GM19351 (cell line): ENCODE measurements at regions not wholly inside any gene's neighbourhood (a gene's known extent, or its start where the extent isn't known, plus 50 kb on each side); places are given as distances from the start of the nearest gene placed in this dataset.
"Not testable (repeated sequence)": the region's sequence is repeated elsewhere in the genome, so short reads cannot be mapped to it uniquely, and the experiment has no call there.

ENCODE experiments used
- ATAC-seq: cut with Tn5 transposase; IDR thresholded peaks from one replicate; pipeline ENCODE4 v1.9.1; 2021; ENCODE audit warnings: mild to moderate bottlenecking, moderate library complexity; ENCODE audit not compliant: unreplicated experiment

DNA sequence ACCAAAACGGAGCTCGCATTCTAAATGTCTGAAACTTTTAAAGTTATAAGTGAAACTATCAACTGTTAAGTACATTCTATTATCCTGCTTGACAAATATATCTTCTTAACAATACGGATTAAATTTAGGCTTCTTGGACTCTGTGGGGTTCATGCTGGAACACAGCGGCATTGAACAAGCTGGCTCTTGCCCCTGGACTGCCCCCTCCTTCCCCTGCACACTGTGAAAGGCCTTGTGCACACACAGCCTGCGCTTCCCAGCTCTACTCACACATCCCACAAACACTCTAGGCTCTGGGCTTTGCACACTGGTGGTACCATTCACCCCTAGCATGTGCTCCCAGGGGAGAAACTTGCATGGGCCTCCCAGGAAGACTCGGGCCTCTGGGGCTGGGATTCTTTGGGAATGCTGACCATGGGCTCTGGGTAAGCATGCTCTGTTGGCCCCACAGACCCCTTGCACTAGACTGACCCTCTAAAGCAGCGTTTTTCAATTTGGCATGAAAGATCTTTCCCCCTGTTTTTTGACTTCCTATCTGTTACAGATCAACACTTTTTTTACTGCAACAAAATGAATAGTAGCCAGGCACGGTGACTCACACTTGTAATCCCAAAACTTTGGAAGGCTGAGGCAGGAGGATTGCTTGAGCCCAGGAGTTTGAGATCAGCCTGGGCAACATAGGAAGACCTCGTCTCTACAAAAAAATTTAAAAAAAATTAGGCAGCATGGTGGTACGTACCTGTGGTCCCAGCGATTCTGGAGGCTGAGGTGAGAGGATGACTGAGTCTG, 96.2 kb upstream of the CPM start:
- no peak for ATAC-seq

DNA sequence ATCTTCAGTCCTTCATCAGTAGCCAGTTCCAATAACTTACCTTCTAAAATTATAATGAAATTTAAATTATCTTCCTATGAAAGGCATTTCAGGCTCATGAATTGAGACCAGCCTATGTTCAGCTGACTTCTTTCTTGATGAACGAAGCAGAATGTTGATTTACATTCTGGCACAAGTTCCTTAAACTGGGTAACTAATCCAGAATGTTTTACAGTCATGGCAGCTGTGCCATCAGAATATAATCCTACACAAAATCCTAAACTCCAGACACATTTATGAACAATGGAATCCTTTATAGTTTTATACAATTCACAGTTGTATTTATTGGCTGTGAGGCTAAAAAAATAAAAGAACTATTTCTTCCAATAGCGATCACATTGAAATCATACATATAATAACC, 97.3 kb upstream of the CPM start:
- ATAC-seq, result no peak

DNA sequence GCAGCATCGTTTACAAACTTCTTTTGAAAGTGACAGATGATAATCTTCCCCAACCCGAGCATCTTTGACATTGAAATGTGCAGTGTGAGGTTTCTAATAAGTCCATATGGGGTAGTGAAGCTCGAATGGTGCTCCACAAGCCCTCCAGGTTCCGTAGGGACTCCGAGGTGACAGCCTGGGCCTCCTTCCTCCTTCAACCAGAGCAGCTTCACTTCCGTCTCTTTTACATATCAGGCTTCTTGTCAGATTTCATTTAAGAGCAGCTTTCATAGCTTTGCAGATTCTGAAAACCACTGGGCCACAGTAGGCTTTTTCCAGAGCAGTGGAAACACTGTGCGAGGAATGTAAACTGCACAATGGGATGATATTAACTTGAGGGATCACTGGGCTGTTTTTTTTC, 103.6 kb upstream of the CPM start:
- ATAC-seq, result no peak

DNA sequence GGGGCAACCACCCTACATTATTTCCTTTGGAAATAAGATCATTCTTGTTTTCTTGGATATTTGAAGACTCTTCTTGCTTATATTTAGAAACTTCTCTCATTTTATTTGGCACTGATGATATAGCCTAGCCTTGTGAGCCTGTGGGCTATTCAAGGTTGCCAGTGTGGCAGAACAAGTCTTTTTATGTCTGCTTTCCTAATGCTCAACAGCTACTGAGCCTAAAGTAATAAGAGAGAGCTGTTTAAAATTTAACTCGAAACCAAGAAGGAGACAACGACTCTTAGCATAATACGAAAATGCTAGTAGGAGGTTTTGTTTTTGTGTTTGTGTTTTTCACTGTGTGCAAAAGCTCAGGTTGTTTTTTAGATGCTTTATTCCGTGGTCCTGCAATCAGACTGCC, 104.0 kb upstream of the CPM start:
- ATAC-seq, result no peak

DNA sequence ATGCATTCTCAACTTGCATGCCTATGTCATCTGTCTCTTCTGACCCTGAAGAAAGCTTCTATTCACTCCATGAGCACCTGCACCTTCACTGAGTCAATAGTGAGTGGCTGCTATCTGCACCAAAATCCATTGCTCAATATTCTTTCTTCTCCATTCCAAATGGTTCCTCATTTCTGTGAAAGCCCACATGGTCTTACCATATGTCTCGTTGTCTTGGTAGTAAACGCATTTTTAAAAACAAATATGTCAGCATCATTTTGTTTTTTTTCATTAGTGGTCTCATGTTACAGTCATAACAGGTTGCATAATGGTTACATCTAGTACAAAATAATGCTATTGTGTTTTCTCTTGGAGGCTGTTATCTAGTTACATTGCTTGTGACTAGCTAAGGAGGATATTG, 106.9 kb upstream of the CPM start:
- no peak for ATAC-seq

DNA sequence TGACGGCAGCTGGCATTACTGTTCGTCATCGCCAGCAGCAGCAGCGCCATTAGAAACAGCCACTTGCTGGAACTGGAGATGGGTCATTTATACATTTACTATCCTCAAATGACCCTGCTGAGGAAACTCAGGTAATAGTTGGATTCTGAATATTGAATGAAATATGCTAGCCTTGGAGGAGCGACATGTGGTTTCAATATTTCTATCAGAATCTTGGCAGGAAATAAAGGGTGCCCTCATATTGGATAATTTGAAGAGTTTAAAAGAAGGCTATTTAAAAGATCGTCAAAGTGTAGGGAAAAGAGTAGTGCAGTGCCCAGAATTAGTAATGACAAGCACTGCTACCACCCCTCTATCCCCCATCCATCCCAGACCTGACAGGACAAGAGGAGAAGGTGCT, 109.6 kb upstream of the CPM start:
- no peak for ATAC-seq

DNA sequence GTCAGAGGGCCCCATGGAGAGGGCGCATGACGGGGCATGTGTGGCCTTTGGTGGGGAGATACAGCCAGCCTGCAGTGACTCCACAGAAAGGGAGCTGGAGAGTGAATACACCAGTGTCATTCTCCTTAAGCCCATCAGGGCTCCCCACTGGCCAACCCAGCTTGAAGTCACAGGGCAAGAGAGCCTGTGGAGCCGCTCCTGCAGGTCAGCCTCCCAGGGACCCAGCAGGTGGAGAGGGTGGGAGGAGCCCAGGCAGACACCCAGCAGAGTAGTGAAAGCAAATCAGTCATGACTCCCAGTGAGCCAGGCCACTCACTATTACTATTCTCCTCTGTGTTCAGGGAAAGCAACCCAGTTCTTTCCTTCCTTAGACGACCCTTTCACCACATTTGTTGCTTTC, 110.0 kb upstream of the CPM start:
- ATAC-seq, result no peak

DNA sequence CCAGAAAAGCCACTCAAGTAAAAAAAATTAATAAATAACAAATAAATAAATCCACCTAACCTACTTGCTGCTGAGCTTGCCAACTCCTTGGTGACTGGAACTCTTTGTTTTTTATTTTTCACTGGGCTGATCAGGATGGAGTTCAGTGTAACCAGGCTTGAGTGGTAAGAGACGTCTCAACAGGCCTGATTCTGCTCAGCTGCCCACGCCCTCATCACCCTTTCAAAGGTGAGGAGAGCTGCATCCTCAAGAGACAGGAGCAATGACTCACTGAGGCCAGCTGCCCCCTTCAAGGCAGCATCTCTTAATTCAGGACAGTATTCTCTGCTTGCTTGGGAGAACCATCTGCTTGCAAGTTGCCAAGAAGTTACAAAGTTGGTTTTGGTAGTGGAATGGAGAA, 111.9 kb upstream of the CPM start:
- ATAC-seq, result no peak

DNA sequence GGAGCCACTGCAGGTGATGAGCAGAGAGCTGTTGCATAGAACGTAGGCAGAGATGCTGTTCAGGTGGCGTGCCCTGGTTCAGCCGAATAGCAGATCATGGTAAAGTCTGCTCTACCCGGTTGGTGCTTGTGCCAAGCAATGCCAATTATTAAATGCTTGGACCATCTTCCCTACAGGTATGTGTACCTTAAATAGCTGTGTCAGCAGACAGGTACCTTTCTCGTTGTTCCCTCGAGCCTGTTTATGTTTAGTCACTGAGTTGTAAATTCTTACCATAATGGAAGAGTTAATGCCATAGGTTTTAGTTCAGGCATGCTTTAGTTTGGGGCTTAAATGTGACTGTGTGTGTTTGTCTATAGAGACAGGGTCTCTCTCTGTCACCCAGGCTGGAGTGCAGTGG, 112.5 kb upstream of the CPM start:
- no peak for ATAC-seq

DNA sequence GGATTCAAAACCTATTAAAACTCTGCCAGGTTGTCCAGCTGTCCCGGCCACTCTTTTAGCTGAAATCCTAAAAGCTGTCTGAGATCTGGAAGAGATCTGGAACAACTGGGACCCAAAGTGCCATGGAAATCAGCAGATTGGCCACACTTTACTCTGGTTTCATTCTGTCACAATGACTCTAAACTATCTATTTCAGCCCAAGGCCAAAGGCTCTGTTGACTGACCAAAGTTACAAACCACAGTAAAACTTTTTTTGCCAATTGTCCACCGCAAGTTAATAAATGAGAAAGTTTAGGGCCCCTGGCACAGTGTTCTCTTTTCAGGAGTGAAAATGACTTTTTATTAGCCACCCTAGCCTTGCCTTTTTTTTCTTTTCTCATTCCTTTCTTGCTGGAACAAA, 113.4 kb upstream of the CPM start:
- ATAC-seq, result no peak

DNA sequence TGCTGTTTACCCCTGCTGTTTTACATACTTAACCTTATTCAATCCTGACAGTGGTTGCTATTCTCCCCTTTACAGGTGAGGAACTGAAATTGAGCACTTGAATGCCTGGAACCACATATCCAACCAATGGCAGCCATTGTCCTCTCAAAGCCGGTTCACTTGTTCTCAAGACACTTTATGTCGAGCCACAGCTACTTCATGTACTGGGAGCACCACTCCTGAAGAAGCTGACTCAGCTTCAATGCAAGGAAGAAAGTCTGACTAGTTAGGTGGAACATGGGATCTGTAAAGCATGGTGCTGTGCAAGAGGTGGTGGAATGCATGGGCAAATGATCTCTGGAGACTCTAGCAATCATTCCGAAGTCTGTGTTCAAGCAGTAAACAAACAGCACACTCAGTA, 113.9 kb upstream of the CPM start:
- ATAC-seq, result no peak

DNA sequence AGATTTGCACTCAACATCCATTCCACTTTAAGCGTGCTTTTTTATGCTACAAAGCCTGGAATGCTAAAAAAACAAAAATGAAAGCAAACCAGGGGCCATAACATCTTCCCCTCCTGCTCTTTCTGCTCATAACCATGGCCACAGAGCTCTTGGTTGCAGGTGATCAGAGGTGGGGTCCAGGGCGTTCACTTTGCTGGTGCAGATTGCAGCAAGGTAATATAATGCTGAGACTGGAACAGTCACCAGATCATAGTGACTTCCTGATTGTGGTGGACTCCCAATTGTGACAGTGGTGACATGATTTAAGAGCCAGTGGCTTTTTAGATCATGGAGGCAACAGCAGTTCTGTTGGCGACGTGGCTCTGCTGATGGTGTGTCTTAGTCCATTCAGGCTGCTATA, 115.0 kb upstream of the CPM start:
- no peak for ATAC-seq

DNA sequence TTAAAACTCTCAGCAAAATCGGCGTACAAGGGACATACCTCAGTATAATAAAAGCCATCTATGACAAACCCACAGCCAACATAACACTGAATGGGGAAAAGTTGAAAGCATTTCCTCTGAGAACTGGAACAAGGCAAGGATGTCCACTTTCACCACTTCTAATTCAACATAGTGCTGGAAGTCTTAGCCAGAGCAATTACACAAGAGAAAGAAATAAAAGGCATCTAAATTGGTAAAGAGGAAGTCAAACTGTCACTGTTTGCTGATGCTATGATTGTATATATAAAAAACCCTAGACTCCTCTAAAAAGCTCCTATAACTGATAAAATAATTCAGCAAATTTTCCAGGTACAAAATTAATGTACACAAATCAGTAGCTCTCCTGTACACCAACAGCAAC, 116.9 kb upstream of the CPM start:
- not testable (repeated sequence) for ATAC-seq

DNA sequence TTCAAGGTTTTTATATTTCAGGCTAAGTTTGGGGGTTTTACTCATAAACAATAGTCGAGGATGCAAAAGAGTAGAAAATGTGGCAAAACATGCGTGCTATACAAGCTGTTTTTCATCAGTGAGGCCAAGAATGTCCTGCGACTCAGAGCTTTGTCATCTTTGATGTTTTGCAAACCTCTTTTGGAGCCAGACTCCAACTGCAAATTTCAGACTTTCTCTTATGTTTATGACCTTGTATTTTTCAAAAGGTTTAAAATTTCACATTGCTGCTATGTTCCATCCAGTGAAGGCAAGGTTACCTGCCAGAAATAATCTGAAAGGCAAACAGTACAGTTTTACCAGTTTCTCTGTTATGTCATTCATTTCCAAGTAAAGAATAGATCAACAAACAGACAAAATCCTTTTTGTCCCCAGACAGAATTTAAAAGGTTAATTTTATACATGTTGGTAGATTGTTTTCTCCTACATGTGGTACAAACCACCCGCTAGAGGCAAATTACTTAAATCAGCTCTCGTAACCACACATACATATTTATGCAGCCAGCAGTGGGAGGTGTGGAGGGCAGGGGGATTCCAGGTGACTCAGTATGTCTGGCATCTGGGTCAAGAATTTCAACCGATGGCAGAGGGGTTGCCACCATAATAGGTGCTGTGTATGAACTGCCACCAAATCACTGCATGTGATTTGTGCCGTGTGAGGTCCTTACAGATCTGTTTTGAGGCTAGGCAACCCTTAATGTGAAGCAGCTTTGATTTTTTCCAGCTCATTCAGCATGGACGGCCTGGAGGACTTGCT, 119.8 kb upstream of the CPM start:
- ATAC-seq, result peak; percentile 47

DNA sequence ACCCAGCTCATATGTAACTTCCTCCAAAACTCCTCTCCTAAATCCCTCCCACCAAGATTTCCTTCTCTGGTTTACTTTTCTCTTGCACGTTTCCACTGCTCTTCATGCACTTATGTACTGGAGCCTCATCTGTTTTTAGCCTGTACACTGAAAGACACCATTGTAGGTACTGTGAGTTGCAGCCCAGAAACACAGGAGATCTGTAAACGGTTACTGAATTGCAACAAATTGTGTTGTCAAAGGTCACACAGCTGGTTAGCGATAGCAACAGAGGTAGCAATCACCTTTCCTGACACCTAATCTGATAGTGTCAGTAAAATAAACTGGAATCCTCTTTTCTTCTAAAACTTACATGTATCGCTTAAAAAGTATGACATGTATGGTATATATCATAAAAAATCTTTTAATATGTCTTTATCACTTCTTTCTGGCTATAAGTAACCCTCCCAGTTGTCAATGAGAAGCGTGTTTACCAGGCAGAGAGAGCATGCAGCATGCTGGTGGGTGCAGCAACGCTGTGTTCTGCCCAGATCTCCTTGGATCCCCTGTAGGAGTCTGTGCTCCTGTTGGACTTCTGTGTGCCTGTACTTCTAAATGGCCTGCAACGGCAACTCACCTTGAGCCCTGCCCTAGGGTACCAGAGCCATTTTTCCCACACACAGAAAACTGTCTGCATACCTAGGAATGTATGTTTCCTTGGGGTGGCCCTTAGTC, 121.5 kb upstream of the CPM start:
- no peak for ATAC-seq

DNA sequence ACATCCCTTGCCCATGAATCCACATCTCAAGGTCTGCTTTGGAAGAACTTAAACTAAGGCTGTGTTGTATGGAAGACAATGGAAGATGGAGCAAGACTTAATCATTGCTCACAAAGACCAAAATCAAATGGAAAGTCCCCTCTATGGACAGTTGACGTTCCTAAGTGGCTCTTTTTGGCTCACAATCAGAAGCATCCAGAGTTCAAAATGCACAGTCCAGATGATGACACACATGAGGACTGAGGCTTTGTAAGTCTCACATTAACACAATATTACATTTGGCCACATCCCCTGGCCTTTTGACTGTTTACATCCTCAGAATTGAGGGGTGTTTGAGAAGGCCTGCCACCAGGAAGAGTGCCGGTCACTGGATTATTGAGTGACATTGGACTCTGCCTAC, 122.3 kb upstream of the CPM start:
- ATAC-seq, result no peak

DNA sequence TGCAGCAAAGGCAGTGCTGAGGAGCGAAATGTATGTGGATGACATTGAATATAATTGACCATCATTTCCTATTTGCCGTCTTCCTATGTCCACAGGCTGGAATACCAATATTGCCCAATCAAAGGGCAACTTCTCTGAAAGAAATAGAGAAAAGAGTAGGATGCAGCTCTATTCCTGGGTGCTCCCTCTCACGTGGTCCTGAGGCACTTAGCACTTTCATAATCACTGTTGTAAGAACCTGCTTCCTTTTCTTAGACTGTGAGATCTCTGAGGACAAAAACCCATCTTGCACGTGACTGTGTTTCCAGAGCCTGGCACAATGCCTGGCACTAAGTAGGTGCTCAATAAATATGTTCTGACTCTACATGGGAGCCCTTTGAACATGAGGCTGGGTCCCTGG, 122.7 kb upstream of the CPM start:
- no peak for ATAC-seq

DNA sequence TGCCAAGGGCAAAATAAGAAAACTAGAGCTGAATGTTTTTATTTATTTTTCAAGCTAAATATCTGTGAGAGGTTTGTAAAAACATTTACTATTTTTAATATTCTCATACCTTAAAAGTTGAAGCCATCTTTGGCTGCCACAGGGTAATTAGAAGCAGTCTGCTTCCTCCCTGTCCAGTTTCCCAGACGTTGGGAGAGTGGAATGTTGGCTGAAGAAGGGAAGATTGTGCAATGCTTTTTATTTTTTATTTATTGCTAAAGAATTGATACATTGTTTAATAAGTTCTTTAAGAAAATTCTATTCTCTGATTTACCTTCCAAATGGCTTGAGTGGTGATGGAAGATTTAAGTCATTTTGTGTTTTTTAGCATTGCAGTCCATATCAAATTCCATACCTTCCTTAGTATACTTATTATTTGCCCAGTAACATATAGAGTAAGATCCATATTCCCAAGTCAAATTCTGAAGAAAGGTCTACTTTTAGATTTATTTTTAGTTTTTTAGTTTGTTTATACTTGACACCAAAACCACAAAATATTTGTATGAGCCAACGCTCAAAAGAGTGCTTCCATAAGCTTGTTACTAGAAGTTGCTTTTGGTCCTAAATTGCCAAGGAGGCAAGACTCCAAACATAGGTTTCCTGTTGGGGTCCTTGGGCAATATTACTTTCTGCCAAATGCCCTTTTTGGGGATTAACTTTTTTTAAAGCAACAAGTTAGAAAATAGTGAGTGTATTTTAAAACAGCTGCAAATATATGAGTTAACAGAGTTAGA, 124.0 kb upstream of the CPM start:
- no peak for ATAC-seq

DNA sequence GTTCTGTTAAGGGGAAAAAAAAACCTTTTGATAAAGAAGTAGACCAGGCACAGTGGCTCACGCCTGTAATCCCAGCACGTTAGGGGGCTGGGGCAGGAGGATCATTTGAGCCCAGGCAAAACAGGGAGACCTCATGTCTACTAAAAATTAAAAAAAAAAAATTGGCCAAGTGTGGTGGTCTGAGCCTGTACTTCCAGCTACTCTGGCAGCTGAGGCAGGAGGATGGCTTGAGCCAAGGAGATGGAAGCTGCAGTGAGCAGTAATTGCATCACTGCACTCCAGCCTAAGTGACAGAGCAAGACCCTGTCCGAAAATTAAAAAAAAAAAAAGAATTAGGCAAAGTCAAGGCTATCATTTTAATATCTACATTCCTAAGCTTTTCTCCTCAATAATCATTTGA, 124.8 kb upstream of the CPM start:
- ATAC-seq, result no peak

DNA sequence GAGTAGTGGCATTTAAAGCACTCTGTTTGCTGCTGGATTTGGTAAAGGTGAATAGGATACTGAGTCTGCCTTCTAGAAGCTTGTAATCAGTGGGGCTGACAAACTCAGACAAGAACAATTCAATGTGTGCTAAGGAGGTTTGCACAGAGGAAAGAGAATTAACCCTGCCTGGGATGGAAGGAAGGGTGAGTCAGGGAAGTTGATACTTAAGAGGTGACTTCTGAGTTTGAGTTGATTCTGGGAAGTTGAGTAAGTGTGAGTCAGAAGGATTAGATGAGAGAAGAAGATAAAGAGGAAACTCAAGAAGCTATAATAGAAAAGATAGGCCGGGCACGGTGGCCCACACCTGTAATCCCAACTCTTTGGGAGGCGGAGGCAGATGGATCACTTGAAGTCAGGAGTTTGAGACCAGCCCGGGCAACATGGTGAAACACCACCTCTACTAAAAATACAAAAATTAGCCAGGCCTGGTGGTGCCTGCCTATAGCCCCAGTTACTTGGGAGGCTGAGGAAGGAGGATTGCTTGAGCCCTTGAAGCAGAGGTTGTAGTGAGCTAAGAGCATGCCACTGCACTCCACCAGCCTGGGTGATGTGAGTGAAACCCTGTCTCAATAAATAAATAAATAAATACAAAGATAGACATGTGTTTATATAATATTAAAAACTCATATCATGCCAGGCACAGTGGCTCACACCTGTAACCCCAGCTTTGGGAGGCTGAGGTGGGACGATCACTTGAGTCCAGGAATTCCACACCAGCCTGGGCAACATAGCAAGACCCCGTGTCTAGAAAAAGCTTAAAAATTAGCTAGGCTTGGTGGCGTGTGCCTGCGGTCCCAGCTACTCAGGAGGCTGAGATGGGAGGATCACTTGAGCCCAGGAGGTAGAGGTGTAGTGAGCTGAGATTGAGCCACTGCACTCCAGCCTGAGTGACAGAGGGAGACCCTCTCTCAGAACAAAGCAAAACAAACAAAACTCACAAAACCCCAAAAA, 126.8 kb upstream of the CPM start:
- no peak for ATAC-seq
